Esophagus muscularis mucosa (tissue), 3 donors: ENCODE measurements at regions not wholly inside any gene's neighbourhood (a gene's known extent, or its start where the extent isn't known, plus 50 kb on each side); places are given as distances from the start of the nearest gene placed in this dataset.

Source experiments
- POLR2A ChIP-seq: fragments of 450-650 bp; IDR thresholded peaks from one replicate; pipeline ENCODE4 v1.6.1; 2017; ENCODE audit warnings: antibody characterized with exemption, moderate library complexity, mild to moderate bottlenecking, low read depth
- POLR2AphosphoS5 ChIP-seq, 2 donors: sonication (generic); formaldehyde crosslinking; IDR thresholded peaks; one replicate each; pipeline ENCODE4 v1.6.1; 2017; ENCODE audit warnings: antibody characterized with exemption in 2 of 2
- TF ChIP-seq, protein P1 (sequence below), 3 experiments: fragments of 200-600 bp in 2 of 3; fragments of 450-650 bp in 1 of 3; sonication (generic) in 2 of 3; IDR thresholded peaks; one replicate each; pipeline ENCODE4 v1.5.1; 2017 to 2019; ENCODE audit warnings: antibody characterized with exemption in 3 of 3, mild to moderate bottlenecking in 2 of 3, moderate library complexity in 1 of 3

DNA sequence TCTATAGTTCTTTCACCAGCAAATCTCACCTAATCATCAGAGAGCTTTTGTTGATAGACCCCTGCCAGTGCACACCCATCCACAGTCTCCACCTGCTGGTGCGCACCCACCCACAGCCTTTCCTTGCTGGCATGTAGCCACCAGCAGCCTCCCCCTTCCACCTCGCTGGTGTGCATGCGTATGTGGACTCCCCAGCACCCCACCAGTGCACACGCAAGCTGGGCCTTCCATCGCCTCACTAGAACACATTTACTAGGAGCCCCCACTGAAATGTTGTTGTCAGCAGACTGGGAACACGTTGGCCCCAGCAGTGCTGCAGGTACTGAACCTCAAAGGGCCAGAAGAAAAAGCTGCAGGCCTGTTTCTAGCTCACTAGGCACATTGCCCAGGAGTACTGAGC, 104.9 kb upstream of the ZWINT start:
- TF ChIP-seq, protein P1, sequence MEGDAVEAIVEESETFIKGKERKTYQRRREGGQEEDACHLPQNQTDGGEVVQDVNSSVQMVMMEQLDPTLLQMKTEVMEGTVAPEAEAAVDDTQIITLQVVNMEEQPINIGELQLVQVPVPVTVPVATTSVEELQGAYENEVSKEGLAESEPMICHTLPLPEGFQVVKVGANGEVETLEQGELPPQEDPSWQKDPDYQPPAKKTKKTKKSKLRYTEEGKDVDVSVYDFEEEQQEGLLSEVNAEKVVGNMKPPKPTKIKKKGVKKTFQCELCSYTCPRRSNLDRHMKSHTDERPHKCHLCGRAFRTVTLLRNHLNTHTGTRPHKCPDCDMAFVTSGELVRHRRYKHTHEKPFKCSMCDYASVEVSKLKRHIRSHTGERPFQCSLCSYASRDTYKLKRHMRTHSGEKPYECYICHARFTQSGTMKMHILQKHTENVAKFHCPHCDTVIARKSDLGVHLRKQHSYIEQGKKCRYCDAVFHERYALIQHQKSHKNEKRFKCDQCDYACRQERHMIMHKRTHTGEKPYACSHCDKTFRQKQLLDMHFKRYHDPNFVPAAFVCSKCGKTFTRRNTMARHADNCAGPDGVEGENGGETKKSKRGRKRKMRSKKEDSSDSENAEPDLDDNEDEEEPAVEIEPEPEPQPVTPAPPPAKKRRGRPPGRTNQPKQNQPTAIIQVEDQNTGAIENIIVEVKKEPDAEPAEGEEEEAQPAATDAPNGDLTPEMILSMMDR (IDR thresholded peaks at IDR 0.05), result no peak
- TF ChIP-seq POLR2AphosphoS5 (IDR thresholded peaks at IDR 0.05), result no peak
- TF ChIP-seq POLR2A, result no peak
